GM23338 (cell line): ENCODE measurements at regions not wholly inside any gene's neighbourhood (a gene's known extent, or its start where the extent isn't known, plus 50 kb on each side); places are given as distances from the start of the nearest gene placed in this dataset.
"Not testable (repeated sequence)": the region's sequence is repeated elsewhere in the genome, so short reads cannot be mapped to it uniquely, and the experiment has no call there.

Experiments used
- ATAC-seq: fragments of 200-7000 bp; cut with Tn5 transposase; 3 replicates; pipeline ENCODE4 v1.9.1; 2020
- DNase-seq: peaks from one replicate; pipeline ENCODE4 v3.0.0-alpha.2; 2015; ENCODE audit warnings: low spot score
- H2AFZ ChIP-seq: fragments of 200-600 bp; sonication (generic); 2 replicates; pipeline ENCODE4 v1.8.0; 2016; ENCODE audit warnings: antibody characterized with exemption, mild to moderate bottlenecking, moderate library complexity
- H3F3A ChIP-seq: fragments of 200-600 bp; sonication (generic); replicated peaks from 2 replicates; pipeline ENCODE4 v1.8.0; 2017; ENCODE audit warnings: antibody characterized with exemption, mixed run types, low read depth
- H3K27ac ChIP-seq: fragments of 200-600 bp; sonication (generic); 2 replicates; pipeline ENCODE4 v1.6.1; 2016; ENCODE audit warnings: low read depth
- H3K27me3 ChIP-seq: fragments of 200-600 bp; sonication (generic); 2 replicates; pipeline ENCODE4 v1.8.0; 2016; ENCODE audit warnings: mild to moderate bottlenecking, mixed run types, moderate library complexity; ENCODE audit not compliant: insufficient read depth
- H3K36me3 ChIP-seq: fragments of 200-600 bp; sonication (generic); 2 replicates; pipeline ENCODE4 v1.8.0; 2016; ENCODE audit warnings: mild to moderate bottlenecking; ENCODE audit not compliant: insufficient read depth
- H3K4me1 ChIP-seq: fragments of 200-600 bp; sonication (generic); 2 replicates; pipeline ENCODE4 v1.8.0; 2016; ENCODE audit warnings: mild to moderate bottlenecking, moderate library complexity; ENCODE audit not compliant: insufficient read depth
- H3K4me2 ChIP-seq: fragments of 200-600 bp; sonication (generic); 2 replicates; pipeline ENCODE4 v1.7.1; 2017; ENCODE audit warnings: mixed run types
- H3K4me3 ChIP-seq: fragments of 200-600 bp; sonication (generic); 2 replicates; pipeline ENCODE4 v1.6.1; 2016; ENCODE audit warnings: mixed run types
- H3K79me2 ChIP-seq: fragments of 200-600 bp; sonication (generic); replicated peaks from 2 replicates; pipeline ENCODE4 v1.8.0; 2017; ENCODE audit warnings: mild to moderate bottlenecking; ENCODE audit not compliant: insufficient read depth
- H3K9me2 ChIP-seq: fragments of 200-600 bp; sonication (generic); 2 replicates; pipeline ENCODE4 v1.8.0; 2017; ENCODE audit not compliant: insufficient read depth
- H4K20me1 ChIP-seq: fragments of 200-600 bp; sonication (generic); replicated peaks from 2 replicates; pipeline ENCODE4 v1.8.0; 2017; ENCODE audit warnings: mild to moderate bottlenecking; ENCODE audit not compliant: insufficient read depth
- H3K27ac Mint-ChIP-seq: 2 replicates; pipeline ENCODE4 v1.8.0; 2020; ENCODE audit warnings: inconsistent platforms, mild to moderate bottlenecking, moderate library complexity, mixed read lengths
- H3K27me3 Mint-ChIP-seq: 3 replicates; pipeline ENCODE4 v1.8.0; 2022; ENCODE audit warnings: low read depth, mild to moderate bottlenecking, moderate library complexity, mixed read lengths, inconsistent platforms; ENCODE audit not compliant: insufficient read depth, poor library complexity
- H3K36me3 Mint-ChIP-seq: 3 replicates; pipeline ENCODE4 v1.8.0; 2021; ENCODE audit warnings: low read depth, mild to moderate bottlenecking, inconsistent platforms, moderate library complexity, mixed read lengths
- H3K4me1 Mint-ChIP-seq: 3 replicates; pipeline ENCODE4 v1.8.0; 2020; ENCODE audit warnings: mild to moderate bottlenecking, inconsistent platforms, mixed read lengths
- H3K4me3 Mint-ChIP-seq: 3 replicates; pipeline ENCODE4 v1.8.0; 2021; ENCODE audit warnings: moderate library complexity, mild to moderate bottlenecking, inconsistent platforms, mixed read lengths
- H3K9me3 Mint-ChIP-seq: 3 replicates; pipeline ENCODE4 v1.8.0; 2020; ENCODE audit warnings: moderate library complexity, mild to moderate bottlenecking, inconsistent platforms, mixed read lengths
- CREB1 ChIP-seq: fragments of 250-450 bp; sonication (Bioruptor Pico); IDR thresholded peaks from 2 replicates; pipeline ENCODE4 v1.5.0; 2020; ENCODE audit warnings: low read depth, mild to moderate bottlenecking, moderate library complexity
- EZH2 ChIP-seq: fragments of 200-600 bp; sonication (generic); IDR thresholded peaks from one replicate; pipeline ENCODE4 v1.8.0; 2017; ENCODE audit warnings: antibody characterized with exemption, mild to moderate bottlenecking, low read depth; ENCODE audit not compliant: unreplicated experiment
- EZH2phosphoT487 ChIP-seq: fragments of 200-600 bp; sonication (generic); IDR thresholded peaks from one replicate; pipeline ENCODE4 v1.8.1; 2018; ENCODE audit warnings: antibody characterized with exemption; ENCODE audit not compliant: unreplicated experiment
- JUNB ChIP-seq: IDR thresholded peaks from one replicate; pipeline ENCODE4 v1.6.1; 2016; ENCODE audit warnings: antibody characterized with exemption; ENCODE audit not compliant: unreplicated experiment
- NANOG ChIP-seq: IDR thresholded peaks from 2 replicates; pipeline ENCODE4 v1.6.1; 2016; ENCODE audit warnings: antibody characterized with exemption, borderline replicate concordance
- POLR2AphosphoS5 ChIP-seq: IDR thresholded peaks from 2 replicates; pipeline ENCODE4 v1.6.1; 2016; ENCODE audit warnings: antibody characterized with exemption, low read depth
- STAT1 ChIP-seq: IDR thresholded peaks from one replicate; pipeline ENCODE4 v1.6.1; 2016; ENCODE audit warnings: antibody characterized with exemption; ENCODE audit not compliant: unreplicated experiment
- ZNF114 ChIP-seq: fragments of 250-450 bp; sonication (Bioruptor Pico); IDR thresholded peaks from 2 replicates; pipeline ENCODE4 v1.5.0; 2020; ENCODE audit warnings: mild to moderate bottlenecking, moderate library complexity
- ZNF331 ChIP-seq: fragments of 250-450 bp; sonication (Bioruptor Pico); IDR thresholded peaks from 2 replicates; pipeline ENCODE4 v1.5.0; 2020; ENCODE audit warnings: low read depth, mild to moderate bottlenecking, moderate library complexity
- TF ChIP-seq, protein P1 (sequence below), 2 experiments: fragments of 200-600 bp in 1 of 2; sonication (generic) in 1 of 2; conservative IDR thresholded peaks; 2 replicates each; pipeline versions ENCODE4 v1.5.1 to v1.6.1; 2016 to 2017; ENCODE audit warnings: antibody characterized with exemption in 2 of 2, low read depth in 2 of 2, mild to moderate bottlenecking in 2 of 2, moderate library complexity in 1 of 2
- TF ChIP-seq, protein P2 (sequence below): IDR thresholded peaks from 2 replicates; pipeline ENCODE4 v1.6.1; 2016; ENCODE audit warnings: antibody characterized with exemption
- TF ChIP-seq, protein P3 (sequence below): fragments of 250-450 bp; sonication (Bioruptor Pico); IDR thresholded peaks from 2 replicates; pipeline ENCODE4 v1.5.0; 2020; ENCODE audit warnings: mild to moderate bottlenecking, moderate library complexity

DNA sequence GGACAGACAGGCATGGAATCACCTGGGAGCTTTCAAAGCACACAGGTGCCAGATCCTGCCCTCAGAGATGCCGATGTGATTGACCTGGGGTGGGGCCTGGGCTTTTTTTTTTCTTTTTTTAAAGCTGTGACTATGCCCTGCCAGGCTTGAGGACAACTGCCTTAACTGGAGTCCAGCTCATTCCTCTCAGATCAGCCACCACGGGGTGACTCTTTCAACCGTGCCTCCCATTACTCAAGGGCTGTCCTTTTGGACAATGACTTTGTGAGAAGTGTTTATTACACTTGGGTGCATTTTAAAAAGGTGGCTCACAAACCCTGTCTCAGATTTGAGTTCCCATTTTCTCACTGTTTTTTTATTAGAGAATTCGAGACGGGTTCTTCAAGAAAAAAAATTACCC, 57.1 kb upstream of the RALY start:
- Histone ChIP-seq H3K36me3 (no peaks in the 10 kb centered on the region), H4K20me1 (no peaks in the 10 kb centered on the region), H3K27ac (no peak overlapping the region), H3K4me2 (no peak overlapping the region), H3K4me1 (no peaks in the 10 kb centered on the region), H2AFZ (no peak overlapping the region), H3K79me2 (no peaks in the 10 kb centered on the region), H3K27me3 (no peaks in the 10 kb centered on the region), H3F3A (no peaks in the 10 kb centered on the region), H3K9me2 (no peaks in the 10 kb centered on the region), H3K4me3 (no peak overlapping the region)
- no peak overlapping the region for H3K4me3 Mint-ChIP-seq
- no peaks in the 10 kb centered on the region for H3K4me1 Mint-ChIP-seq
- no peak for TF ChIP-seq EZH2phosphoT487
- TF ChIP-seq JUNB = no peak
- no peak for TF ChIP-seq STAT1
- TF ChIP-seq ZNF331 = no peak
- no peak for TF ChIP-seq NANOG
- TF ChIP-seq, protein P1, sequence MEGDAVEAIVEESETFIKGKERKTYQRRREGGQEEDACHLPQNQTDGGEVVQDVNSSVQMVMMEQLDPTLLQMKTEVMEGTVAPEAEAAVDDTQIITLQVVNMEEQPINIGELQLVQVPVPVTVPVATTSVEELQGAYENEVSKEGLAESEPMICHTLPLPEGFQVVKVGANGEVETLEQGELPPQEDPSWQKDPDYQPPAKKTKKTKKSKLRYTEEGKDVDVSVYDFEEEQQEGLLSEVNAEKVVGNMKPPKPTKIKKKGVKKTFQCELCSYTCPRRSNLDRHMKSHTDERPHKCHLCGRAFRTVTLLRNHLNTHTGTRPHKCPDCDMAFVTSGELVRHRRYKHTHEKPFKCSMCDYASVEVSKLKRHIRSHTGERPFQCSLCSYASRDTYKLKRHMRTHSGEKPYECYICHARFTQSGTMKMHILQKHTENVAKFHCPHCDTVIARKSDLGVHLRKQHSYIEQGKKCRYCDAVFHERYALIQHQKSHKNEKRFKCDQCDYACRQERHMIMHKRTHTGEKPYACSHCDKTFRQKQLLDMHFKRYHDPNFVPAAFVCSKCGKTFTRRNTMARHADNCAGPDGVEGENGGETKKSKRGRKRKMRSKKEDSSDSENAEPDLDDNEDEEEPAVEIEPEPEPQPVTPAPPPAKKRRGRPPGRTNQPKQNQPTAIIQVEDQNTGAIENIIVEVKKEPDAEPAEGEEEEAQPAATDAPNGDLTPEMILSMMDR (conservative IDR thresholded peaks at IDR 0.05; ENCODE audit: low read depth in 2 of 2) = no peak
- TF ChIP-seq ZNF114 (CRISPR knock-in tag) = no peak
- no peak for TF ChIP-seq EZH2
- TF ChIP-seq, protein P2, sequence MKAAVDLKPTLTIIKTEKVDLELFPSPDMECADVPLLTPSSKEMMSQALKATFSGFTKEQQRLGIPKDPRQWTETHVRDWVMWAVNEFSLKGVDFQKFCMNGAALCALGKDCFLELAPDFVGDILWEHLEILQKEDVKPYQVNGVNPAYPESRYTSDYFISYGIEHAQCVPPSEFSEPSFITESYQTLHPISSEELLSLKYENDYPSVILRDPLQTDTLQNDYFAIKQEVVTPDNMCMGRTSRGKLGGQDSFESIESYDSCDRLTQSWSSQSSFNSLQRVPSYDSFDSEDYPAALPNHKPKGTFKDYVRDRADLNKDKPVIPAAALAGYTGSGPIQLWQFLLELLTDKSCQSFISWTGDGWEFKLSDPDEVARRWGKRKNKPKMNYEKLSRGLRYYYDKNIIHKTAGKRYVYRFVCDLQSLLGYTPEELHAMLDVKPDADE = no peak
- no peak for TF ChIP-seq CREB1 (CRISPR knock-in tag)
- TF ChIP-seq POLR2AphosphoS5 = no peak
- TF ChIP-seq, protein P3, sequence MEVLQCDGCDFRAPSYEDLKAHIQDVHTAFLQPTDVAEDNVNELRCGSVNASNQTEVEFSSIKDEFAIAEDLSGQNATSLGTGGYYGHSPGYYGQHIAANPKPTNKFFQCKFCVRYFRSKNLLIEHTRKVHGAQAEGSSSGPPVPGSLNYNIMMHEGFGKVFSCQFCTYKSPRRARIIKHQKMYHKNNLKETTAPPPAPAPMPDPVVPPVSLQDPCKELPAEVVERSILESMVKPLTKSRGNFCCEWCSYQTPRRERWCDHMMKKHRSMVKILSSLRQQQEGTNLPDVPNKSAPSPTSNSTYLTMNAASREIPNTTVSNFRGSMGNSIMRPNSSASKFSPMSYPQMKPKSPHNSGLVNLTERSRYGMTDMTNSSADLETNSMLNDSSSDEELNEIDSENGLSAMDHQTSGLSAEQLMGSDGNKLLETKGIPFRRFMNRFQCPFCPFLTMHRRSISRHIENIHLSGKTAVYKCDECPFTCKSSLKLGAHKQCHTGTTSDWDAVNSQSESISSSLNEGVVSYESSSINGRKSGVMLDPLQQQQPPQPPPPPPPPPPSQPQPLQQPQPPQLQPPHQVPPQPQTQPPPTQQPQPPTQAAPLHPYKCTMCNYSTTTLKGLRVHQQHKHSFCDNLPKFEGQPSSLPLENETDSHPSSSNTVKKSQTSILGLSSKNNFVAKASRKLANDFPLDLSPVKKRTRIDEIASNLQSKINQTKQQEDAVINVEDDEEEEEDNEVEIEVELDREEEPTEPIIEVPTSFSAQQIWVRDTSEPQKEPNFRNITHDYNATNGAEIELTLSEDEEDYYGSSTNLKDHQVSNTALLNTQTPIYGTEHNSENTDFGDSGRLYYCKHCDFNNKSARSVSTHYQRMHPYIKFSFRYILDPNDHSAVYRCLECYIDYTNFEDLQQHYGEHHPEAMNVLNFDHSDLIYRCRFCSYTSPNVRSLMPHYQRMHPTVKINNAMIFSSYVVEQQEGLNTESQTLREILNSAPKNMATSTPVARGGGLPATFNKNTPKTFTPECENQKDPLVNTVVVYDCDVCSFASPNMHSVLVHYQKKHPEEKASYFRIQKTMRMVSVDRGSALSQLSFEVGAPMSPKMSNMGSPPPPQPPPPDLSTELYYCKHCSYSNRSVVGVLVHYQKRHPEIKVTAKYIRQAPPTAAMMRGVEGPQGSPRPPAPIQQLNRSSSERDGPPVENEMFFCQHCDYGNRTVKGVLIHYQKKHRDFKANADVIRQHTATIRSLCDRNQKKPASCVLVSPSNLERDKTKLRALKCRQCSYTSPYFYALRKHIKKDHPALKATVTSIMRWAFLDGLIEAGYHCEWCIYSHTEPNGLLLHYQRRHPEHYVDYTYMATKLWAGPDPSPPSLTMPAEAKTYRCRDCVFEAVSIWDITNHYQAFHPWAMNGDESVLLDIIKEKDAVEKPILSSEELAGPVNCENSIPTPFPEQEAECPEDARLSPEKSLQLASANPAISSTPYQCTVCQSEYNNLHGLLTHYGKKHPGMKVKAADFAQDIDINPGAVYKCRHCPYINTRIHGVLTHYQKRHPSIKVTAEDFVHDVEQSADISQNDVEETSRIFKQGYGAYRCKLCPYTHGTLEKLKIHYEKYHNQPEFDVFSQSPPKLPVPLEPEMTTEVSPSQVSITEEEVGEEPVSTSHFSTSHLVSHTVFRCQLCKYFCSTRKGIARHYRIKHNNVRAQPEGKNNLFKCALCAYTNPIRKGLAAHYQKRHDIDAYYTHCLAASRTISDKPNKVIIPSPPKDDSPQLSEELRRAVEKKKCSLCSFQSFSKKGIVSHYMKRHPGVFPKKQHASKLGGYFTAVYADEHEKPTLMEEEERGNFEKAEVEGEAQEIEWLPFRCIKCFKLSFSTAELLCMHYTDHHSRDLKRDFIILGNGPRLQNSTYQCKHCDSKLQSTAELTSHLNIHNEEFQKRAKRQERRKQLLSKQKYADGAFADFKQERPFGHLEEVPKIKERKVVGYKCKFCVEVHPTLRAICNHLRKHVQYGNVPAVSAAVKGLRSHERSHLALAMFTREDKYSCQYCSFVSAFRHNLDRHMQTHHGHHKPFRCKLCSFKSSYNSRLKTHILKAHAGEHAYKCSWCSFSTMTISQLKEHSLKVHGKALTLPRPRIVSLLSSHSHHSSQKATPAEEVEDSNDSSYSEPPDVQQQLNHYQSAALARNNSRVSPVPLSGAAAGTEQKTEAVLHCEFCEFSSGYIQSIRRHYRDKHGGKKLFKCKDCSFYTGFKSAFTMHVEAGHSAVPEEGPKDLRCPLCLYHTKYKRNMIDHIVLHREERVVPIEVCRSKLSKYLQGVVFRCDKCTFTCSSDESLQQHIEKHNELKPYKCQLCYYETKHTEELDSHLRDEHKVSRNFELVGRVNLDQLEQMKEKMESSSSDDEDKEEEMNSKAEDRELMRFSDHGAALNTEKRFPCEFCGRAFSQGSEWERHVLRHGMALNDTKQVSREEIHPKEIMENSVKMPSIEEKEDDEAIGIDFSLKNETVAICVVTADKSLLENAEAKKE (CRISPR knock-in tag) = no peak
- peaks cover 5% of the 10 kb centered on the region for H3K27me3 Mint-ChIP-seq
- no peaks in the 10 kb centered on the region for H3K9me3 Mint-ChIP-seq
- ATAC-seq = no peak
- H3K27ac Mint-ChIP-seq = no peak overlapping the region
- no peak for DNase-seq
- H3K36me3 Mint-ChIP-seq = no peaks in the 10 kb centered on the region

DNA sequence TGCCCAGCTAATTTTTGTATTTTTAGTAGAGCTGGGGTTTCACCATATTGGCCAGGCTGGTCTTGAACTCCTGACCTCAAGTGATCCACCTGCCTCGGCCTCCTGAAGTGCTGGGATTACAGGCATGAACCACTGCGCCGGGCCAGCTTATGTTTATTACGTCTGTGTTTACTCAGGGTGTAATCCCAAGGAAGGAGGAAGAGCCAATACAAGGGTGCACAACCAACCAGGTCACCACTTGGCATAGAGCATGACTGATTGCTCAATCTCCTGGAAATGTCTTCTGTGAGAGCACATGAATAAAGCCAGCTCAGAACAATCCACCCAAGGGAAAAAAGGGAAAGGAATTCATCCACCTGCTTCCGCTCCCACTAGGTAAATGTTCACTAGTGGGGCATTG, 54.7 kb upstream of the RALY start:
- not testable (repeated sequence) for H3K27ac Mint-ChIP-seq, H2AFZ ChIP-seq, H3K36me3 Mint-ChIP-seq, H3K4me3 Mint-ChIP-seq, H3F3A ChIP-seq, ATAC-seq, H3K4me1 Mint-ChIP-seq, H4K20me1 ChIP-seq, H3K4me2 ChIP-seq, H3K9me3 Mint-ChIP-seq, H3K4me3 ChIP-seq, DNase-seq, H3K79me2 ChIP-seq, H3K27me3 ChIP-seq, H3K9me2 ChIP-seq, H3K27me3 Mint-ChIP-seq, H3K4me1 ChIP-seq, H3K36me3 ChIP-seq, H3K27ac ChIP-seq
